Adrenal gland (tissue), 9 donors: ENCODE measurements at regions not wholly inside any gene's neighbourhood (a gene's known extent, or its start where the extent isn't known, plus 50 kb on each side); places are given as distances from the start of the nearest gene placed in this dataset.

ENCODE experiments used
- DNase-seq, 7 donors: peaks; one replicate each; pipeline ENCODE4 v3.0.0-alpha.2; 2019 to 2020
- H3K27ac ChIP-seq, 5 donors: fragments of 200-600 bp; sonication (generic) in 4 of 5; 1 replicate in 3 of 5; 2 replicates in 2 of 5; pipeline versions ENCODE4 v1.5.1 to v1.8.0; 2016 to 2020; ENCODE audit warnings: mild to moderate bottlenecking in 1 of 5
- H3K27me3 ChIP-seq: fragments of 200-600 bp; 2 replicates; pipeline ENCODE4 v1.8.0; 2021
- H3K36me3 ChIP-seq, 2 donors: fragments of 200-600 bp; replicated peaks in 1 of 2; 1 replicate in 1 of 2; 2 replicates in 1 of 2; pipeline versions ENCODE4 v1.5.1 to v1.8.0; 2018 to 2022
- H3K4me1 ChIP-seq, 2 donors: fragments of 200-600 bp; replicated peaks in 1 of 2; 1 replicate in 1 of 2; 2 replicates in 1 of 2; pipeline versions ENCODE4 v1.5.1 to v1.8.0; 2018 to 2021
- H3K4me3 ChIP-seq, 4 donors: fragments of 200-600 bp; sonication (generic) in 3 of 4; one replicate each; pipeline ENCODE4 v1.5.1; 2016 to 2018
- H3K9me3 ChIP-seq, 3 donors: fragments of 200-600 bp; sonication (generic) in 1 of 3; replicated peaks in 1 of 3; 1 replicate in 2 of 3; 2 replicates in 1 of 3; pipeline versions ENCODE4 v1.5.1 to v1.8.0; 2016 to 2021
- CTCF ChIP-seq, 6 experiments: fragments of 450-650 bp in 4 of 6; fragments of 200-600 bp in 2 of 6; sonication (generic) in 1 of 6; IDR thresholded peaks; 1 replicate in 5 of 6; 2 replicates in 1 of 6; pipeline versions ENCODE4 v1.5.1 to v1.8.0; 2016 to 2021; ENCODE audit warnings: antibody characterized with exemption in 6 of 6, mild to moderate bottlenecking in 2 of 6, moderate library complexity in 1 of 6
- POLR2A ChIP-seq, 2 donors: fragments of 450-650 bp; IDR thresholded peaks; one replicate each; pipeline ENCODE4 v1.6.1; 2017; ENCODE audit warnings: antibody characterized with exemption in 2 of 2, mild to moderate bottlenecking in 2 of 2, moderate library complexity in 1 of 2
- WGBS, 4 donors: extraction: QIAGEN DNeasy Blood & Tissue Kit in 2 of 4; methylation state at CpG; one replicate each; pipeline versions ENCODE4 v1.1.5 to v1.1.7; 2013 to 2017; 5-methylcytosine and 5-hydroxymethylcytosine counted together
- intact Hi-C, 2 donors: fragments of 100-400 bp; cut with DNase I; formaldehyde crosslinking; loops; one replicate each; pipeline versions ENCODE4 v1.14.1 to v1.15.0; 2022 to 2023
- donor health status: healthy with polysubstance abuse.
- donor health status: Bipolar disorder and iron deficiency.
- donor health status: DM: yes; HTN: yes; CAD: no.
- donor health status: DM: no; HTN: no; CAD: no.
- donor health status: DM: no; HTN: no; CAD: no.

- no peak overlapping the region for H3K27ac ChIP-seq
- TF ChIP-seq POLR2A (IDR thresholded peaks at IDR 0.05), result no peak
- TF ChIP-seq CTCF (IDR thresholded peaks at IDR 0.05), result no peak
- no peak for DNase-seq
- H3K27me3 ChIP-seq, result no peaks in the 10 kb centered on the region
- intact Hi-C loops, result no loop called here
- H3K4me3 ChIP-seq, result no peak overlapping the region
- WGBS, 4 donors, result 33 to 57% (median 36%) methylated on average over 3 of the region's 3 CpGs
- H3K36me3 ChIP-seq, result no peaks in the 10 kb centered on the region
- H3K4me1 ChIP-seq, result no peaks in the 10 kb centered on the region
- H3K9me3 ChIP-seq, result no peaks in the 10 kb centered on the region
Observed at GRCh38 chr3:182078316-182078715, 366.6 kb downstream of the SOX2 start.

GRCh38 chr3:182078929-182079328 is 367.2 kb downstream of the SOX2 start:
- H3K27me3 ChIP-seq, result no peaks in the 10 kb centered on the region
- no peak overlapping the region for H3K4me3 ChIP-seq
- no peak overlapping the region for H3K27ac ChIP-seq
- H3K9me3 ChIP-seq, result no peaks in the 10 kb centered on the region
- TF ChIP-seq POLR2A (IDR thresholded peaks at IDR 0.05) (no peak), CTCF (IDR thresholded peaks at IDR 0.05) (no peak)
- H3K36me3 ChIP-seq, result no peaks in the 10 kb centered on the region
- no peaks in the 10 kb centered on the region for H3K4me1 ChIP-seq
- no peak for DNase-seq
- 63 to 73% (median 71%) methylated on average over 5 of the region's 5 CpGs for WGBS, 4 donors
- intact Hi-C loops, result no loop called here

GRCh38 chr3:182081096-182081495 is 369.4 kb downstream of the SOX2 start:
- Histone ChIP-seq H3K9me3 (no peaks in the 10 kb centered on the region), H3K27ac (no peak overlapping the region), H3K4me3 (no peak overlapping the region), H3K4me1 (no peaks in the 10 kb centered on the region), H3K27me3 (no peaks in the 10 kb centered on the region), H3K36me3 (no peaks in the 10 kb centered on the region)
- intact Hi-C loops, result no loop called here
- 53 to 72% (median 65%) methylated on average over 4 of the region's 4 CpGs for WGBS, 4 donors
- TF ChIP-seq CTCF (IDR thresholded peaks at IDR 0.05), result no peak
- TF ChIP-seq POLR2A (IDR thresholded peaks at IDR 0.05), result no peak
- DNase-seq, result no peak

- TF ChIP-seq POLR2A (IDR thresholded peaks at IDR 0.05) (no peak), CTCF (IDR thresholded peaks at IDR 0.05) (no peak)
- DNase-seq, result no peak
- no peaks in the 10 kb centered on the region for H3K27me3 ChIP-seq
- 29 to 52% (median 37%) methylated on average over 2 of the region's 2 CpGs for WGBS, 4 donors
- H3K4me3 ChIP-seq, result no peak overlapping the region
- no peaks in the 10 kb centered on the region for H3K4me1 ChIP-seq
- H3K36me3 ChIP-seq, result no peaks in the 10 kb centered on the region
- intact Hi-C loops, result no loop called here
- H3K9me3 ChIP-seq, result peaks cover 0 to 4% (median 0%) of the 10 kb centered on the region in 3 donors
- H3K27ac ChIP-seq, result no peak overlapping the region
Observed at GRCh38 chr3:182083112-182083511, 371.4 kb downstream of the SOX2 start.
